8988T (cell line): ENCODE measurements at regions not wholly inside any gene's neighbourhood (a gene's known extent, or its start where the extent isn't known, plus 50 kb on each side); places are given as distances from the start of the nearest gene placed in this dataset.

Experiments used
- DNase-seq: peaks from one replicate; pipeline ENCODE4 v3.0.0; 2011

GRCh38 chr13:105471673-105472072 is 1063.8 kb downstream of the EFNB2 start:
- no peak for DNase-seq

- no peak for DNase-seq
Measured at GRCh38 chr13:105466376-105466775, 1069.1 kb downstream of the EFNB2 start.

- DNase-seq: no peak
Measured at GRCh38 chr13:105465745-105466144, 1069.7 kb downstream of the EFNB2 start, which contains the start of gene DAOA. TSS of gene DAOA (plus strand) at chr13:105466045.

DNA sequence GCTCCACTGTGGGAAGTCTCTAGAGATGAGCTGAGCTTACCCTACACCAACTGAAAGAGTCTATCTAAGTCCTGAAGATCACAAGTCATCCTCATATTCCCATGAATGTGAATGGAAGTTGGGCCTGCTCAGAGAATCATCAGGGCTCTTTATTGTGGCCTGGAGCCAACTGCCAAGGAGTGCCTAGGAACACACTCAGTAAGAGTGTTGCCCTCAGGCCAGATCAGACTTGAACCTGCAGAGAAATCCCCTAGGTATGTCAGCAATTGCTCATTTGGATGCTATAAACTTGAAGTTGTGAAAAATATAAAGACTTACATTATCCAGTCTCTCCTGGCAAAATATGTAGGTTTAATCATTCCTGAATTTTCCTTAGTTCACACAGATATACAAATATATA is 1070.2 kb downstream of the EFNB2 start:
- DNase-seq: no peak

DNA sequence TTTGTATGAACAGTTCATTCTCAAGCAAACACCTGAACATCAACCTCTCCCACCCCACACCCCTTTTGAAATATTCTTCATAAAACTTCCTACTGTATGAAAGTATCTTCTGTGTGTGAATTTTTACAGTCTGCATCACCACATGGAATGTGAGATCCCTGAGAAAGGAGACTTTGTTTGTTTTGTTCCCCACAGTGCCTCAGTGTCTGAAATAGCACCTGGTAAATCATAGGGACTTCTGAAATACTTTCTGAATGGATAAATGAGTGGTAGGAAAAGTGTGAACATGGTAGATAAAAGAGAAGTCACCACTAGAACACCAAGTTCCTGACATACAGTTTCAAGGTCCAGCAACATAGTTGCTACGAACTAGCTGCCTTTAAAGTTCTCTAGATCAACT is 1071.2 kb downstream of the EFNB2 start:
- DNase-seq: no peak

GRCh38 chr13:105463011-105463501 is 1072.4 kb downstream of the EFNB2 start:
- no peak for DNase-seq

DNA sequence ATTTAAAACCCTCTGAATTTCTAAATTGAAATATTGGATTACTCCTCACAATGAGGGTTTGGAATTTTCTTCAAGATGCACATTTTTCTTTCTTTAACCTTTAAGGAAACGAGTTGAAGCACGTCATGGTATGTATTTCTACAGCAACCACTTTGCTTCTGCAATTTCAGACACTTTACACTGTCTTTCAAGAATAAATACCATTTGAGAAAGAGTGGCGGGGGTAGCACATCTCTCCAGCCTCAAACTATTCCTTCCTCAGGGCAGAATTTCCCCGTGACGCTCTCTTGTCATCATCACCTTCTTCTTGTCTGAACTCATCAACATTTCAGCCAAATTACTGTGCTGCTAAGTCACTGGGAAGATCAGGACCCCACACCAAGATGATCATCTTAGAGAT is 1073.4 kb downstream of the EFNB2 start:
- DNase-seq: no peak

DNA sequence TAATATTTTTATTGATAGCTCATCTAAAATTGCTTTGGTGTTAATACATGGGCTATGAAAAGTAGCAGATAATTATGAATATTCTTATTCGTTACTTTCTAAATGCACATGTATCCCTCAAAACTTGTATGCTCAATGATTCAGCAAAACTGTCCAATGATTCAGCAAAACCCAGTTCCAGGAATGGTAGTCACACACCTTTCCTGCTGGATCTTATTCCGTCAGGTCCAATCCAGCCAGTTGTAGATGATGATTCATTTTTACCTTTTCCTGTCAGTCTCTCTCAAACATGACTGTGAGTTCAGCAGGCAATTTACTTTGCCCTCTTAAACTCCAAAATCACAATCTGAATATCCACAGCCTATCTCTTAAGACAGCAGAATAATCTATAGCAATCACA is 1082.6 kb downstream of the EFNB2 start:
- no peak for DNase-seq

- no peak for DNase-seq
Measured at GRCh38 chr13:105450784-105451183, 1084.7 kb downstream of the EFNB2 start.

GRCh38 chr13:105448811-105449210 is 1086.7 kb downstream of the EFNB2 start:
- DNase-seq: no peak

DNA sequence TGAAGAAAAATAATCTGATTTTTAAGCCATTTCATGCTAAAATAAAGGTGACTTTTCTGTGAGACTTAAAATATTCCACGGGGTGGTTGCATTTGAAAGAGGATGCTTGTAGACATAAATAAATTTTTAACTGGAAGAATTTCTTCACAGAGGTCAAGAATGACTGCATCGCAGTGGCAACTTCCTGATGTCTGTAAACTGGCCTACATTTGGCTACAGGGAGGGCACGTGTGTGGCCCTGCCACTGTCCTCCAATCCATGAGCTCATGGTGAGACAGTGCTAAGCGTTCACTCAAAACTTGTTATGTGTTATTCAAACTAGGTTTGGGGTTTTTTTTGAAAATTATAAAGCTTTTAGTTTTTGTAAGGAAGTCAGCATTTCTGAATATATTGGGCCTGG is 1089.3 kb downstream of the EFNB2 start:
- DNase-seq: no peak

- DNase-seq: no peak
Measured at GRCh38 chr13:105445796-105446195, 1089.7 kb downstream of the EFNB2 start.

GRCh38 chr13:105442949-105443699 is 1092.3 kb downstream of the EFNB2 start:
- DNase-seq: no peak

- no peak for DNase-seq
Measured at GRCh38 chr13:105442040-105442439, 1093.4 kb downstream of the EFNB2 start.

DNA sequence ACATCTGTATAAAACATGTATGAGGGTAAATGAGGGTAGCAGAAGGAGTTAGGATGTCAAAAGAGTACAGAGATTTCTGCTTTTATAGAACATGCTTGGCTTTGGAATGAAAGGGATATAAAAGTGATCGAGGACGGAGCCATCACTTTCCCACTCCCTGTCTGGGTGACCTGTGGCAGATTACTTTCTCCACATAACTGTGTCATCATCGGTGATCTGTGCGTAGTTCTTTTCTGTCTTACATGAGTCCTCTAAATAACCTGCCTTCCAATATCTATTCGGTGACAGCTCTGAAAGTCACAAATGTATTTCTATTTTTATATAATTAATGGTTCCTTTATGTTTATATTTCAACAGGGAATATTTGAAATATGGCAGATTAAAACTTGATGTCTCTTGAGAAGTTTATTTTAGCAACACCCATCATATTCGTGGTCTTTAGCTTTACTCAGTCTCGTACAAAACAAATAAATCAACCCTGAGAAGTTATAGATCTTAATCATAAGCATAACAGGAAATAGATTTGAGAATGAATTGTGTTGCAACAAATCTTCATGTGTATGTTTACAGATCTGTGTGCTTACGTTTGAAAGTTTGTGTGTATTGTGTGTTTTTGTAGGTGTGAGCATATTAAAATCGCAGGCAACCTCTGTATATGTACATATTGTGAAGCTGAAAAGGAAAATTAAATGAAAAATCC is 1094.3 kb downstream of the EFNB2 start:
- no peak for DNase-seq

- DNase-seq: no peak
Measured at GRCh38 chr13:105436943-105437342, 1098.5 kb downstream of the EFNB2 start.

DNA sequence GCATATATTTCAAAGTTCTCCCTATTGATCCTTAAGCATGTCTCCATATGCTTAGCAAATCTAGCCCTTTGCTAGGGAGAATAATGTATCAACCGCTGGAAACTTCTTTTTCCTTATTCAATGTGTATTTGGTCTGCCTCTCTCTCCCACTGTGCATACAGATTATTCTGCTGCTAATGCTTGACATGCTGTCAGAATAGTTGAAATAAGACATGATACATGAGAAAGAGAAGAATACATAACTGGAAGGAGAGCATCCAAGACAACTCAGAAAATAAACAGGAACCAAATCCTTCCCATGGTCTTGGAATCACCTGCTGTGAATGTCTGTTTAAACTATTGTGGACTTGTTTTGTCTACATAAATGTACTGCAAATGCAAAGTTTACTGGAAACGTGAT is 1103.0 kb downstream of the EFNB2 start:
- DNase-seq: no peak

GRCh38 chr13:105428811-105429210 is 1106.7 kb downstream of the EFNB2 start:
- no peak for DNase-seq

DNA sequence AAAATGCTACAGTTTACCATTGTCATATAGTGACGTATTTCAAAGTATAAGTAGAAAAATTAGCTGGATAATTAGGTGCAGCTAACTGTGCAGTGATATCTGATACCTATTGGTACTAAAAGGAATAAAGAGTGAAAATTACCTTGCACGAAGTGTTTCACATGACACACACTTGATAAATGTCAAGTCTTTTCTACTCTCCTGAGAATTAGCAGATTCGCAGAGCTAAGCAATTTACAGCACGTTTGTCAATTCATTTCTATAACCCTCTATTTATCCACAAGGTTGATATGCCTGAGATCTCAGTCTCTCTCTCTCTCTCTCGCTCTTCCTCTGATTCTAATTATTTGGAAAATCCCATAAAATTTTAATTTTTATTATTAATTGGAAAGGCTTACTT is 1109.0 kb downstream of the EFNB2 start:
- no peak for DNase-seq

DNA sequence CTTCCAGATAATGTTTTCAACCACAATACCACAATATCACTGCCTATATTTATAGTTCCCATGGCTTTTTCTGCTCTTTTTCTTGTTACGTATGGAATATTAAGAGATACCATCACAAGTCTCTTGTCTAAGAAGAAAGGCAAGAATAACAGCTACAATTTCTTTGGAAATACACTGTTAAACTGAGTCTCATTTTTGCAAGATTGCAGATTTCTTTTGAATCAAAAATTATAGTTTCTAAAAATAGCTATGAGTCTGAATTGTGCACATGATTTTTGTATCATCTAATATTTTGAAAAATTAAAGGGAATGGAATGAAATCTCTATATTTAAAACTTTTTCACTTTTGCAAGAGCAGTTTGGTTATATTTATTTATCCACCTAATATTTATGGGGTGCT is 1120.8 kb downstream of the EFNB2 start:
- DNase-seq: no peak

GRCh38 chr13:105412171-105412570 is 1123.3 kb downstream of the EFNB2 start:
- DNase-seq: no peak

DNA sequence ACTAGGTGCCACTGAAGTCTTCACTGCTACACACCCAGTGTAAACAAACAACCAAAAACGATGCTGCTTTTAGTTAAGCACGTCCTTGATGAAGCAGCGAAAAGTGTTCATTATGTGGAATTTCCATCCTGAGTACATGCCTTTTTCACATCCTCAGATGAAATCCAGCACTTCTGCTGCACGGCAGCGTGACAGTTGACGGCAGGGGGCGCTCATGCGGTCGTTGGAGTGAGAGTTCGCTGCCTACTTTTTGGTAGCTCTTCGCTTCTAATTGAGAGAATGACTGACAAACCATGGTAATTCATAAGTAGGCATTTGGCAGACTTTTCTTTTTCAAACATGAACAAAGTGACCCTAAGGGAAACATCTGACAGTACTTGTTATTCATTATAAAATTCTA is 1124.9 kb downstream of the EFNB2 start:
- no peak for DNase-seq

- DNase-seq: no peak
Measured at GRCh38 chr13:105406551-105406950, 1128.9 kb downstream of the EFNB2 start.

DNA sequence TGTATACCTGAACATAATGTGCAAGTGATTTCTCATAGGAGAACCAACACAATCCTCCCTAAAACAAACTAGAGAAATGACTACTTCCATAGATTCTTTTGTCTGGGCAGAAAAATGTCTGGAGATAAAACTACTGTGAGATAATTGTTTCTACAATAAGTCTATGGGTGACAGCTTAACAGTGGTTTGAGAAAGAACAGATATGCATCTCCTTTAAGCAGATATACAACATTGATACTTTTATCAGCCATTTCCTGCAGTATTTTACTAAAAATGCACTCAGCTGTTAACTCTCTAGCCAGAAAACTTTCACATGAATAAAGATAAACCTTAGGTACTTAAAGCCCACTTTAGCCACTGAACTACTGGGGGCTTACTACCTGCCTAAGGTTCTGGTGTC is 1132.4 kb downstream of the EFNB2 start:
- DNase-seq: no peak

GRCh38 chr13:105395041-105395440 is 1140.4 kb downstream of the EFNB2 start:
- no peak for DNase-seq
